Activated naive CD8-positive, alpha-beta T cell (primary cell): ENCODE measurements at regions not wholly inside any gene's neighbourhood (a gene's known extent, or its start where the extent isn't known, plus 50 kb on each side); places are given as distances from the start of the nearest gene placed in this dataset.

Experiments used
- H3K27ac Mint-ChIP-seq: one replicate; pipeline ENCODE4 v1.8.0; 2021; ENCODE audit warnings: mixed read lengths
- H3K27me3 Mint-ChIP-seq: one replicate; pipeline ENCODE4 v1.8.0; 2021; ENCODE audit warnings: mixed read lengths
- H3K36me3 Mint-ChIP-seq: one replicate; pipeline ENCODE4 v1.8.0; 2021; ENCODE audit warnings: mixed read lengths
- H3K4me1 Mint-ChIP-seq: one replicate; pipeline ENCODE4 v1.8.0; 2021; ENCODE audit warnings: low read depth, mixed read lengths
- H3K4me3 Mint-ChIP-seq: one replicate; pipeline ENCODE4 v1.8.0; 2021; ENCODE audit warnings: mild to moderate bottlenecking, mixed read lengths
- H3K9me3 Mint-ChIP-seq: one replicate; pipeline ENCODE4 v1.8.0; 2021; ENCODE audit warnings: low read depth, mixed read lengths

DNA sequence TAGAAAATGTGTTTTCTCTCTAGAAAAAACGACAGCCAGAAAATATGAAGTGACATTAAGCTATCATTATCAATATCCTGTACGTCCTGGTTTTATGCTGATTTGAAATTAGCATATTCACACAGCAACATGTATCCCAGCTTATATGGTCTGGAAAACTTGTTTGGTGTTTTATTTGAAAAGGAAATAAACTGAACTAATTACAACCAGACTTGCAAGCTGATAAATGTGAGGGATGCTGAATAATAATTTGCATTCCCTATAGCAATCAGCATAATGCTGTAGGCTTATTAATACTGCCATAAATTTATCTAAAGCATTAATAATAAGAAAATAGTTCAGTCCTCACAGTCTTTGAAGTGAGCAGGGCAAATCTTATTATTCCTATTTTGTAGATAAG is 336.9 kb upstream of the UMPS start:
- no peaks in the 10 kb centered on the region for H3K36me3 Mint-ChIP-seq
- no peak overlapping the region for H3K4me3 Mint-ChIP-seq
- H3K27ac Mint-ChIP-seq = no peak overlapping the region
- H3K9me3 Mint-ChIP-seq = no peaks in the 10 kb centered on the region
- H3K4me1 Mint-ChIP-seq = no peaks in the 10 kb centered on the region
- peaks cover 6% of the 10 kb centered on the region for H3K27me3 Mint-ChIP-seq

- Mint-ChIP-seq H3K4me1 (no peaks in the 10 kb centered on the region), H3K9me3 (no peaks in the 10 kb centered on the region), H3K4me3 (no peak overlapping the region), H3K36me3 (no peaks in the 10 kb centered on the region), H3K27me3 (peaks cover 6% of the 10 kb centered on the region), H3K27ac (no peak overlapping the region)
Measured at GRCh38 chr3:124395162-124395561, 335.1 kb upstream of the UMPS start.

DNA sequence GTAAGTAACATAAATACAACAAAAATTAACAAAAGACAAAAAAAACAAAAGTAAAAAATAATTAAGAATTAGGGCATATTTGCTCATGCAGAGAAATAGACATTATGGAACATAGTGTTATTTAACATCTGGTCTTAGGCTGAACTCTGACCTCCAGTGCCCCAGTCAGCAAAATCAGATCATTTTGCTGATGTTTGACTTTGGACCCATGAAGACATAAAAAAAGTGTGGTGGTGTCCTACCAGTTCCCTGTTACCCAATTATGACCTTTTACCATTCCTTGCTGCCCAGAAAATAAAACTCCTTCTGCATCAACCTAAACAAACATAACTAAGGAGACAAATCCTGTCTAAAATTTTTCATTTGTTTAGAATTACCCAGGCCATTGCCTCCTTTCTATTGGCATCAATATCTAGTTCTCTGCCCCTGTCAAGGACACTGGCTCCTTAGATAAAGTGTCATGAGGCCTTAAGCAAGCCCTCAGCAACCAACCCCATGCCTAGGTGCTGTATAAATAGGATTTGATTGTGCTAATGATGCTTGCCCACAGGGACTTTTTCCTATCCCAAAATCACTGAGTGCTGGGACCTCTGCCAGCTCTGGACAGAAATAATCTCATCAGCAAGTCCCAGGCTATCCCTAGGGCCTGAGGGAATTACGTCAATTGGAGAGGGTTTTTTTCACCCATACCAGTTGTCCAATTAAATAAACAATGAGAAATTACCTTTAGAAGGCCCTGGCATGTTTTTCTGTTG is 334.5 kb upstream of the UMPS start:
- no peaks in the 10 kb centered on the region for H3K4me1 Mint-ChIP-seq
- no peak overlapping the region for H3K27ac Mint-ChIP-seq
- H3K27me3 Mint-ChIP-seq = peaks cover 6% of the 10 kb centered on the region
- no peaks in the 10 kb centered on the region for H3K9me3 Mint-ChIP-seq
- no peak overlapping the region for H3K4me3 Mint-ChIP-seq
- no peaks in the 10 kb centered on the region for H3K36me3 Mint-ChIP-seq

GRCh38 chr3:124396339-124396950 is 333.8 kb upstream of the UMPS start:
- no peak overlapping the region for H3K4me3 Mint-ChIP-seq
- H3K27me3 Mint-ChIP-seq = peaks cover 5% of the 10 kb centered on the region
- no peaks in the 10 kb centered on the region for H3K36me3 Mint-ChIP-seq
- no peaks in the 10 kb centered on the region for H3K4me1 Mint-ChIP-seq
- H3K9me3 Mint-ChIP-seq = no peaks in the 10 kb centered on the region
- H3K27ac Mint-ChIP-seq = no peak overlapping the region

DNA sequence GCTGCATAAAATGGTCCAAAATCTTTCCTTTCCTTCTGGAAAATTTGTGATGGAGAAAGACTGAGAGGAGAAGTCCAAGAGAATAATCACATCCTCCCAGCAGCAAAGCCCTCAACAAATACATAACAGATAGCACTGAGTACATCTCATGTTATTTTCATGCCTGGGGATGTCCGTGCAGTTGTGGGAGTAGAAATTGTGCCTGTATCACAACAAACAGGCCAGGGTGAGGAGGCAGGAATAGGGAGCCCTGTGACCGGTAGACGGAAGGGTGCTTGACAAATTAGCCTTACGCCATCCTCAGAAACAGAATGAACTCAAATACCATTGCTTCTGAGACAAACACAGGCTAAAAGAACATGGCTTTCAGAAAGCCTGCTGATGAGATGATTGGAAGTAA is 333.2 kb upstream of the UMPS start:
- H3K27me3 Mint-ChIP-seq = peaks cover 5% of the 10 kb centered on the region
- H3K4me3 Mint-ChIP-seq = no peak overlapping the region
- no peaks in the 10 kb centered on the region for H3K9me3 Mint-ChIP-seq
- no peak overlapping the region for H3K27ac Mint-ChIP-seq
- H3K36me3 Mint-ChIP-seq = no peaks in the 10 kb centered on the region
- H3K4me1 Mint-ChIP-seq = no peaks in the 10 kb centered on the region

GRCh38 chr3:124398594-124398993 is 331.7 kb upstream of the UMPS start:
- no peaks in the 10 kb centered on the region for H3K4me1 Mint-ChIP-seq
- no peaks in the 10 kb centered on the region for H3K36me3 Mint-ChIP-seq
- peaks cover 5% of the 10 kb centered on the region for H3K27me3 Mint-ChIP-seq
- no peaks in the 10 kb centered on the region for H3K9me3 Mint-ChIP-seq
- no peak overlapping the region for H3K27ac Mint-ChIP-seq
- H3K4me3 Mint-ChIP-seq = no peak overlapping the region

DNA sequence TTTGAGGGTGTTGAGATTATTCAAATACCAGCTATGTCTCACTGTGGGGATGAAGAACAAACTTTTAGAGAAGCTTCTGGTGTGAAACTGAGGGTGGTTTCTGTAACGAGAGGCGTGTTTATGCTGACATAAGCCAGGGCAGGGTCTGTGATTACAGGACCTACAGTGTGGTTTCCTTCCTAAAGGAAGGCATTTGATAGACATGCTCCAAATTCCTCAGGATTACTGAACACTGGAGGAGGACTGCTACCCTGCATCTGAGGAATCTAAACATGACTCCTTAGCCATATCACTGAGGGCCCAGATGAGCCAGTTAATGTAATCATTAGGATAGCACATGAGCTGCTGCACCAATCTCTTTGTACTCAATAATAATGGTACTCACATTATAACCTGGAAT is 328.4 kb upstream of the UMPS start:
- Mint-ChIP-seq H3K27ac (no peak overlapping the region), H3K27me3 (peaks cover 1% of the 10 kb centered on the region), H3K9me3 (no peaks in the 10 kb centered on the region), H3K4me1 (no peaks in the 10 kb centered on the region), H3K36me3 (no peaks in the 10 kb centered on the region), H3K4me3 (no peak overlapping the region)

GRCh38 chr3:124402791-124403190 is 327.5 kb upstream of the UMPS start:
- no peak overlapping the region for H3K4me3 Mint-ChIP-seq
- H3K27me3 Mint-ChIP-seq = peaks cover 1% of the 10 kb centered on the region
- no peak overlapping the region for H3K27ac Mint-ChIP-seq
- H3K9me3 Mint-ChIP-seq = no peaks in the 10 kb centered on the region
- no peaks in the 10 kb centered on the region for H3K36me3 Mint-ChIP-seq
- no peaks in the 10 kb centered on the region for H3K4me1 Mint-ChIP-seq

DNA sequence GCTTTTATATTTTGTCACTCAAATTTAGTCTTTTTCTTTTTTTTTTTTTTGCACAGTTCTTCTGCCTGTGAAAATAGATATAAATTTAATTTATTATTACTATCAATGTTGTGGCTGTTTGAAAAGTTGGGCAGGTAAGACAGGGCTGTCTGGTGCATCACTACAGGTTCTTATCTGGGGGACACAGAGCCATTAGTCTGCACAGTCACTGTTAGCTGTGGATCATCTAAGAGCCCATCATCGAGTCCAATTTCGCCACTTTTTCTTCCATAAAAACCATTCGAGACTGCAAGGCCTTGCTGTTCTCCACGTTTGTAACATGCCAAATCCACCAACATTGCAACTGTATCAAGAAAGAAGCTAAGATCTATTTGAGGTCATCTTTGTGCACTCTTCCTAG is 325.6 kb upstream of the UMPS start:
- H3K4me3 Mint-ChIP-seq = no peak overlapping the region
- peaks cover 3% of the 10 kb centered on the region for H3K27me3 Mint-ChIP-seq
- no peaks in the 10 kb centered on the region for H3K9me3 Mint-ChIP-seq
- no peaks in the 10 kb centered on the region for H3K4me1 Mint-ChIP-seq
- no peaks in the 10 kb centered on the region for H3K36me3 Mint-ChIP-seq
- H3K27ac Mint-ChIP-seq = no peak overlapping the region

DNA sequence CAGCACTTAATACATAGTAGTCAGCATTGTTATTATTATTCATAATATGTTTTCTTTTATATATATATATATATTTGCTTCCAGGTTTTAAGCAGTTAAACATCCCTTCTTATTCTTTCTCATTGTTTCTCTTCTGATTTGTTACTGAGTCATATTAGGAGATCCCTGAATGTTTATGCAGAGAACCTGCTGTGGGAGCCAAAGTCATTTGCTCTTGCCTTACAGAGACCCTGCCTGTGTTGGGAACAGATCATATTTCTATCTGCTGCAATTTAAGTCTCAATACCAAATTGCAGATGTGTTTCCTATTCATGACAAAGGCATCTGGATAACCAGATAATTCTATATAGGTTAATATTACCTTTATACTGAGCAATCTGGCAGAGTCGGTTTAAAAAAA is 323.0 kb upstream of the UMPS start:
- Mint-ChIP-seq H3K27ac (no peak overlapping the region), H3K4me1 (no peaks in the 10 kb centered on the region), H3K27me3 (peaks cover 5% of the 10 kb centered on the region), H3K9me3 (no peaks in the 10 kb centered on the region), H3K4me3 (no peak overlapping the region), H3K36me3 (no peaks in the 10 kb centered on the region)

DNA sequence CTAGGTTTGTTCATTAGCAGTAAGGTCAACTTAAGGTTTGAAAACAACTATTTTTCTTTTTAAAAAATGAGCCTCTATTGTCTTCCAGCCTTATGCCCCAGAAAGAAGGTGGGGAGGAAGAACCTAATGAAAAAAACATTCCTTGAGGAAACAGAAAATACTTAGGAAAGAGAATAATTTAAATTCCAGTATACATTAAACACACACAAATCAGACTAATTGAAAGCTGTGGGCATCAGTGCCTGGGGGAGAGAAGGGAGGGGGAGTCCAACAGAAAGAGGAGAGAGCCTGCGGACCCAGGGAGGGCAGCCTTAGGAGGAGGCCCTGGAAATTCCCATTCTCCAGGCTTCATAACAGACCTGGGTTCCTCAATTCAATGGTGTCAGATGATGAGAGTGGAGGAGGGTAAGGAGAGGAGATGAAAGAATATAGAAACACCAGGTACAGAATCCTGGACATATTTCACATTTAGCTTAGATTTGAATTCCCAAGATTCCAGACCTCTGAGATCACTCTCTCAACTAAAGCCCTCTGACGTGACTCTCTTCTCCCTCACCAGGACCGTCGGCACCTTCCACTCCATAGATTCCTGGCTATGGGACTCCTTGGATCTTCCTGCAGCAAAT is 320.5 kb upstream of the UMPS start:
- no peaks in the 10 kb centered on the region for H3K4me1 Mint-ChIP-seq
- H3K36me3 Mint-ChIP-seq = no peaks in the 10 kb centered on the region
- H3K27ac Mint-ChIP-seq = no peak overlapping the region
- H3K27me3 Mint-ChIP-seq = peaks cover 7% of the 10 kb centered on the region
- H3K4me3 Mint-ChIP-seq = no peak overlapping the region
- H3K9me3 Mint-ChIP-seq = no peaks in the 10 kb centered on the region

DNA sequence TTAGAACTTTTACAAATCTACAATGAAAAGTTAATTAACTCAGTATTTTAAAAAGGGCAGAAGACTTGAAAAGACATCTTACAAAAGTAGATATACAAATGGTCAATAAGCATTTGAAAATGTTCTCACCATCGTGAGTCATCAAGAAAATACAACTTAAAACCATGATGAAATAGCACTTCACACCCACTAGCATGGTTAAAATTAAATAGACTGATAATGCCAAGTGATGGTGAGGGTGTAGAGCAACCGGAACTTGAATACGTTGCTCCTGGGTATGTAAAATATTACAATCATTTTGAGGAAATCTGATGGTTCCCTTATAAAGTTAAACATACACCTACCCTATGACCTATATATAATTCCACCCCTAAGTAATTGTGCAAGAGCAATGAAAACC is 319.8 kb upstream of the UMPS start:
- H3K4me1 Mint-ChIP-seq = no peaks in the 10 kb centered on the region
- no peaks in the 10 kb centered on the region for H3K36me3 Mint-ChIP-seq
- peaks cover 7% of the 10 kb centered on the region for H3K27me3 Mint-ChIP-seq
- no peak overlapping the region for H3K4me3 Mint-ChIP-seq
- H3K9me3 Mint-ChIP-seq = no peaks in the 10 kb centered on the region
- no peak overlapping the region for H3K27ac Mint-ChIP-seq

- H3K36me3 Mint-ChIP-seq = no peaks in the 10 kb centered on the region
- no peaks in the 10 kb centered on the region for H3K4me1 Mint-ChIP-seq
- no peak overlapping the region for H3K4me3 Mint-ChIP-seq
- peaks cover 7% of the 10 kb centered on the region for H3K27me3 Mint-ChIP-seq
- H3K9me3 Mint-ChIP-seq = no peaks in the 10 kb centered on the region
- no peak overlapping the region for H3K27ac Mint-ChIP-seq
Measured at GRCh38 chr3:124411728-124412127, 318.5 kb upstream of the UMPS start.

GRCh38 chr3:124412644-124413043 is 317.6 kb upstream of the UMPS start:
- H3K9me3 Mint-ChIP-seq = no peaks in the 10 kb centered on the region
- no peaks in the 10 kb centered on the region for H3K4me1 Mint-ChIP-seq
- no peaks in the 10 kb centered on the region for H3K36me3 Mint-ChIP-seq
- H3K4me3 Mint-ChIP-seq = no peak overlapping the region
- H3K27me3 Mint-ChIP-seq = peaks cover 7% of the 10 kb centered on the region
- no peak overlapping the region for H3K27ac Mint-ChIP-seq

DNA sequence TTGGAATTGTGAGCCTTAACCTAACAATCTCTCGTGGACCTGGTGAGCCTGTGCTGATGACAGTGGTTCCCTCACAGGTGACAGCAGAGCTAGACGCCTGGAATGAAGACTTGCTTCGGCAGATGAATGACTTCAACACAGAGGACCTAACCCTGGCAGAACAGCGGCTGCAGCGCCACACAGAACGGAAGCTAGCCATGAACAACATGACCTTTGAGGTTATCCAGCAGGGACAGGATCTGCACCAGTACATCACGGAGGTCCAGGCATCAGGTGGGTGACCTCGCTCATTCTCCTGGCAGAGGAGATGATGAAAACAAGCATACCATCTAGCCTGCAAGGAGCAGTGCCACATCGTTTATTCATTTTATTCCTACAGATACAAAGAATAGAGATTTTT is 316.9 kb upstream of the UMPS start:
- Mint-ChIP-seq H3K27me3 (peaks cover 8% of the 10 kb centered on the region), H3K27ac (no peak overlapping the region), H3K4me1 (no peaks in the 10 kb centered on the region), H3K4me3 (no peak overlapping the region), H3K9me3 (no peaks in the 10 kb centered on the region), H3K36me3 (no peaks in the 10 kb centered on the region)
